Breast epithelium (tissue), 3 donors: ENCODE measurements at regions not wholly inside any gene's neighbourhood (a gene's known extent, or its start where the extent isn't known, plus 50 kb on each side); places are given as distances from the start of the nearest gene placed in this dataset.

Source experiments
- CTCF ChIP-seq, 3 donors: fragments of 450-650 bp; IDR thresholded peaks; one replicate each; pipeline ENCODE4 v1.5.1; 2016 to 2017; ENCODE audit warnings: antibody characterized with exemption in 3 of 3, mild to moderate bottlenecking in 3 of 3, moderate library complexity in 3 of 3
- POLR2A ChIP-seq: fragments of 450-650 bp; IDR thresholded peaks from one replicate; pipeline ENCODE4 v1.6.1; 2016; ENCODE audit warnings: antibody characterized with exemption, mild to moderate bottlenecking, moderate library complexity
- POLR2AphosphoS5 ChIP-seq, 3 donors: sonication (generic); formaldehyde crosslinking; IDR thresholded peaks; one replicate each; pipeline ENCODE4 v1.6.1; 2017; ENCODE audit warnings: antibody characterized with exemption in 3 of 3

- TF ChIP-seq CTCF (IDR thresholded peaks at IDR 0.05) = no peak
- TF ChIP-seq POLR2A = no peak
- no peak for TF ChIP-seq POLR2AphosphoS5 (IDR thresholded peaks at IDR 0.05)
These were observed 58.7 kb upstream of the AUTS2 start for GRCh38 chr7:69539531-69539930.
